ENCODE measurements at regions not wholly inside any gene's neighbourhood (a gene's known extent, or its start where the extent isn't known, plus 50 kb on each side); places are given as distances from the start of the nearest gene placed in this dataset.

DNA sequence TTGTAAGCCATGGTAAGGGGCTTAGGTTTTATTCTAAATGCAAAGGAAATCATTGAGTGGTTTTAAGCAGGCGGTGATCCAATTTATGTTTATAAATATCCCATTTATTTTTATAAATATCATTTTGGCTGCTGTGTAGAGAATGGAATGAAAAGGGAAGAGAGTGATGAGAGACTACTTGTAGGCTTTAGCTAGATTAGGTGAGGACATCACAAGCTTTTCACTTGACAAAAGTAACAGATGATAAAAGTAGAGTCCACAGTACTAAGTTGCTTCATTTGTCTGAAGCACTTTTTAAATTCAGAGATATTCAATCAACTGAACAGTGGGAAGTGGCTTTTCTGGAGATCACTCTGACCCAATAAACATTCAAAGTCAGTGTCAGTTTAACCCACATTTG is 65.4 kb upstream of the FSHR start:
- FAIRE-seq = no peak
- no peak for DNase-seq (ENCODE audit: insufficient read length, low spot score)

DNA sequence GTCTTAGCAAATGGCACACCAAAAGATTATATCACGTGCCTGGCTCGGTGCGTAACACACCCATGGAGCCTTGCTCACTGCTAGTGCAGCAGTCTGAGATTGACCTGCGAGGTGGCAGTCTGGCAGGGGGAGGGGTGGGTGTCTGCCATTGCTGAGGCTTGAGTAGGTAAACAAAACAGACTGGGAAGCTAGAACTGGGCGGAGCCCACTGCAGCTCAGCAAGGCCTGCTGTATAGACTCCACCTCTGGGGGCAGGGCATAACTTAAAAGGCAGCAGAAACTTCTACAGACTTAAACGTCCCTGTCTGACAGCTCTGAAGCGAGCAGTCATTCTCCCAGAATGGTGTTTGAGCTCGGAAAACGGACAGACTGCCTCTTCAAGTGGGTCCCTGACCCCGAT is 55.9 kb upstream of the FSHR start:
- DNase-seq (ENCODE audit: insufficient read length, low spot score) (no peak), FAIRE-seq (no peak)

DNA sequence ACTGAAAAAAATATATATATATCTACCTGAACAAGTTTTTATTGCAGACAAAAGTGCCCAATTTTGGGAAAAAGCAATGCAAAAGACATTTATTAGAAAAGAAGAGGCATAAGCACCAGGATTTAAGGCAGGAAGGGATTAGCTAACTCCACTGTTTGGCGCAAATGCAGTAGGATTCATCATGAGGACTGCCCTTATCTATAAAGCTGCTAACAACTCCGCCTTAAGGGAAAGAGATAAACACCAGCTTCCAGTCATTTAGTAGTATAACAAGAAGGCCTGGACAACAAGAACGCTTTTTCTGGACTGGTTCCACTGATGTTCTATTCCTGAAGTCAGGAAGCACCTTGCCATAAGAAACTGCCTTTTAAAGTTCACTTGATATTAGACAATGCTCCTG is 52.9 kb upstream of the FSHR start:
- FAIRE-seq (no peak), DNase-seq (ENCODE audit: insufficient read length, low spot score) (no peak)

Measured in HTR-8/SVneo (cell line).